Nephron (organoid): ENCODE measurements at regions not wholly inside any gene's neighbourhood (a gene's known extent, or its start where the extent isn't known, plus 50 kb on each side); places are given as distances from the start of the nearest gene placed in this dataset.

Experiments
- H3K27ac Mint-ChIP-seq, 3 experiments: 2 replicates each; pipeline ENCODE4 v1.8.0; 2020; ENCODE audit warnings: mixed read lengths in 3 of 3, mild to moderate bottlenecking in 2 of 3, moderate library complexity in 1 of 3
- H3K27me3 Mint-ChIP-seq: 2 replicates; pipeline ENCODE4 v1.8.0; 2021; ENCODE audit warnings: low read depth, mild to moderate bottlenecking, moderate library complexity, mixed read lengths
- H3K36me3 Mint-ChIP-seq: 2 replicates; pipeline ENCODE4 v1.8.0; 2020; ENCODE audit warnings: low read depth, mixed read lengths
- H3K4me1 Mint-ChIP-seq: 2 replicates; pipeline ENCODE4 v1.8.0; 2020; ENCODE audit warnings: mixed read lengths
- H3K4me3 Mint-ChIP-seq, 3 experiments: 2 replicates each; pipeline ENCODE4 v1.8.0; 2020; ENCODE audit warnings: mild to moderate bottlenecking in 3 of 3, mixed read lengths in 3 of 3, moderate library complexity in 2 of 3
- H3K9me3 Mint-ChIP-seq: 2 replicates; pipeline ENCODE4 v1.8.0; 2020; ENCODE audit warnings: mixed read lengths
- CTCF ChIP-seq, 3 experiments: fragments of 200-600 bp; sonication (generic); IDR thresholded peaks; one replicate each; pipeline ENCODE4 v1.5.0; 2021; ENCODE audit warnings: antibody characterized with exemption in 3 of 3; ENCODE audit not compliant: unreplicated experiment in 3 of 3

- no peaks in the 10 kb centered on the region for H3K9me3 Mint-ChIP-seq
- no peaks in the 10 kb centered on the region for H3K4me1 Mint-ChIP-seq
- H3K27ac Mint-ChIP-seq: no peak overlapping the region
- no peak overlapping the region for H3K4me3 Mint-ChIP-seq
- H3K36me3 Mint-ChIP-seq: no peaks in the 10 kb centered on the region
- H3K27me3 Mint-ChIP-seq: no peaks in the 10 kb centered on the region
- TF ChIP-seq CTCF (IDR thresholded peaks at IDR 0.05; ENCODE audit: unreplicated experiment in 3 of 3): no peak
These were observed 668.4 kb upstream of the CCNG1 start for GRCh38 chr5:162769019-162769418.

- no peak overlapping the region for H3K4me3 Mint-ChIP-seq
- no peak overlapping the region for H3K27ac Mint-ChIP-seq
- no peak for TF ChIP-seq CTCF (IDR thresholded peaks at IDR 0.05; ENCODE audit: unreplicated experiment in 3 of 3)
- no peaks in the 10 kb centered on the region for H3K9me3 Mint-ChIP-seq
- no peaks in the 10 kb centered on the region for H3K4me1 Mint-ChIP-seq
- no peaks in the 10 kb centered on the region for H3K27me3 Mint-ChIP-seq
- H3K36me3 Mint-ChIP-seq: no peaks in the 10 kb centered on the region
These were observed 651.7 kb upstream of the CCNG1 start for GRCh38 chr5:162785673-162786072.

- Mint-ChIP-seq H3K4me1 (no peaks in the 10 kb centered on the region), H3K27me3 (no peaks in the 10 kb centered on the region), H3K9me3 (no peaks in the 10 kb centered on the region), H3K27ac (no peak overlapping the region), H3K36me3 (no peaks in the 10 kb centered on the region), H3K4me3 (no peak overlapping the region)
- no peak for TF ChIP-seq CTCF (IDR thresholded peaks at IDR 0.05; ENCODE audit: unreplicated experiment in 3 of 3)
These were observed 651.2 kb upstream of the CCNG1 start for GRCh38 chr5:162786234-162786633.

- Mint-ChIP-seq H3K27ac (no peak overlapping the region), H3K9me3 (no peaks in the 10 kb centered on the region), H3K4me3 (no peak overlapping the region), H3K4me1 (no peaks in the 10 kb centered on the region), H3K27me3 (no peaks in the 10 kb centered on the region), H3K36me3 (no peaks in the 10 kb centered on the region)
- TF ChIP-seq CTCF (IDR thresholded peaks at IDR 0.05; ENCODE audit: unreplicated experiment in 3 of 3): no peak
These were observed 640.9 kb upstream of the CCNG1 start for GRCh38 chr5:162796507-162796906.

- H3K36me3 Mint-ChIP-seq: no peaks in the 10 kb centered on the region
- no peaks in the 10 kb centered on the region for H3K9me3 Mint-ChIP-seq
- H3K4me3 Mint-ChIP-seq: no peak overlapping the region
- TF ChIP-seq CTCF (IDR thresholded peaks at IDR 0.05; ENCODE audit: unreplicated experiment in 3 of 3): no peak
- H3K27me3 Mint-ChIP-seq: no peaks in the 10 kb centered on the region
- no peaks in the 10 kb centered on the region for H3K4me1 Mint-ChIP-seq
- H3K27ac Mint-ChIP-seq: peak overlapping the region in 1 of 3 experiments; percentile 9
These were observed 637.1 kb upstream of the CCNG1 start for GRCh38 chr5:162800301-162800700.

- no peaks in the 10 kb centered on the region for H3K9me3 Mint-ChIP-seq
- H3K27ac Mint-ChIP-seq: no peak overlapping the region
- no peaks in the 10 kb centered on the region for H3K27me3 Mint-ChIP-seq
- H3K4me1 Mint-ChIP-seq: no peaks in the 10 kb centered on the region
- no peak for TF ChIP-seq CTCF (IDR thresholded peaks at IDR 0.05; ENCODE audit: unreplicated experiment in 3 of 3)
- H3K4me3 Mint-ChIP-seq: no peak overlapping the region
- H3K36me3 Mint-ChIP-seq: no peaks in the 10 kb centered on the region
These were observed 636.2 kb upstream of the CCNG1 start for GRCh38 chr5:162801235-162801634.
